Panc1 (cell line): ENCODE measurements at regions not wholly inside any gene's neighbourhood (a gene's known extent, or its start where the extent isn't known, plus 50 kb on each side); places are given as distances from the start of the nearest gene placed in this dataset.

Source experiments
- ATAC-seq: fragments of 200-7000 bp; cut with Tn5 transposase; 2 replicates; pipeline ENCODE4 v1.9.1; 2020; ENCODE audit warnings: mild to moderate bottlenecking, moderate library complexity
- BruUV-seq: library from RNA; stranded (reverse); fragments of 400-500 nt; replicated peaks from 2 replicates; lab custom pipeline; 2021; lab: Mats Ljungman, UMichigan
- CTCF ChIA-PET: fragments of 300-600 bp; sonication (Branson Sonifier 250); formaldehyde crosslinking; loops from one replicate; lab custom pipeline; 2022; ENCODE audit warnings: antibody characterized with exemption; lab: Charles Lee
- POLR2A ChIA-PET: fragments of 300-600 bp; sonication (Branson Sonifier 250); formaldehyde crosslinking; loops from one replicate; lab custom pipeline; 2022; ENCODE audit warnings: antibody characterized with exemption; lab: Charles Lee
- DNase-seq: peaks from one replicate; pipeline ENCODE4 v3.0.0-alpha.2; 2010; ENCODE audit warnings: low read depth, low spot score
- H3K27ac ChIP-seq: 2 replicates; pipeline ENCODE4 v1.5.1; 2011; ENCODE audit warnings: mild to moderate bottlenecking, low read length, inconsistent platforms
- H3K27me3 ChIP-seq: fragments of 200-500 bp; sonication (Bioruptor generic); 2 replicates; pipeline ENCODE4 v1.6.0; 2014; ENCODE audit warnings: low read length, inconsistent platforms; ENCODE audit not compliant: control insufficient read depth, insufficient read depth
- H3K36me3 ChIP-seq: fragments of 200-500 bp; sonication (Bioruptor generic); 2 replicates; pipeline ENCODE4 v1.5.1; 2014; ENCODE audit warnings: inconsistent platforms, mild to moderate bottlenecking, low read length, moderate library complexity; ENCODE audit not compliant: control insufficient read depth, insufficient read depth
- H3K4me1 ChIP-seq: 2 replicates; pipeline ENCODE4 v1.5.1; 2011; ENCODE audit warnings: inconsistent platforms, mild to moderate bottlenecking, low read length, moderate library complexity; ENCODE audit not compliant: control insufficient read depth, insufficient read depth
- H3K4me3 ChIP-seq, 2 experiments: 2 replicates each; pipeline ENCODE4 v1.5.1; 2011 to 2012; ENCODE audit warnings: low read depth in 2 of 2, low read length in 2 of 2, mild to moderate bottlenecking in 2 of 2, inconsistent platforms in 1 of 2, moderate library complexity in 1 of 2
- H3K9me3 ChIP-seq: fragments of 200-500 bp; sonication (Bioruptor generic); 2 replicates; pipeline ENCODE4 v1.5.1; 2014; ENCODE audit warnings: low read depth, mild to moderate bottlenecking, inconsistent platforms, low read length, moderate library complexity; ENCODE audit not compliant: control insufficient read depth, insufficient read depth
- POLR2AphosphoS5 ChIP-seq: IDR thresholded peaks from 2 replicates; pipeline ENCODE4 v1.6.1; 2012; ENCODE audit warnings: mild to moderate bottlenecking, low read depth, low read length, moderate library complexity
- SIN3A ChIP-seq: IDR thresholded peaks from 2 replicates; pipeline ENCODE4 v1.6.1; 2012; ENCODE audit warnings: low read depth, mild to moderate bottlenecking, low read length, moderate library complexity, borderline replicate concordance; ENCODE audit not compliant: insufficient read depth
- TCF7L2 ChIP-seq: IDR thresholded peaks from 2 replicates; pipeline ENCODE4 v1.6.1; 2011; ENCODE audit warnings: mild to moderate bottlenecking, low read depth, low read length, inconsistent platforms
- in situ Hi-C: cut with HindIII; loops from 2 replicates; pipeline ENCODE4 v1.10.0; 2016; ENCODE audit warnings: low sequenced_read_pairs, low pct_unique_long_range_greater_than_20kb
- intact Hi-C: fragments of 100-400 bp; cut with micrococcal nuclease; formaldehyde crosslinking; loops from one replicate; pipeline ENCODE4 v1.10.0; 2022; ENCODE audit not compliant: unreplicated experiment
- TF ChIP-seq, protein P1 (sequence below), 2 experiments: IDR thresholded peaks; 2 replicates each; pipeline ENCODE4 v1.6.1; 2011 to 2012; ENCODE audit warnings: low read depth in 2 of 2, control low read depth in 1 of 2, low read length in 1 of 2, mild to moderate bottlenecking in 1 of 2, moderate library complexity in 1 of 2; ENCODE audit not compliant: insufficient read depth in 1 of 2
- TF ChIP-seq, protein P2 (sequence below): fragments of 450-650 bp; IDR thresholded peaks from 2 replicates; pipeline ENCODE4 v1.5.1; 2017; ENCODE audit warnings: mild to moderate bottlenecking

DNA sequence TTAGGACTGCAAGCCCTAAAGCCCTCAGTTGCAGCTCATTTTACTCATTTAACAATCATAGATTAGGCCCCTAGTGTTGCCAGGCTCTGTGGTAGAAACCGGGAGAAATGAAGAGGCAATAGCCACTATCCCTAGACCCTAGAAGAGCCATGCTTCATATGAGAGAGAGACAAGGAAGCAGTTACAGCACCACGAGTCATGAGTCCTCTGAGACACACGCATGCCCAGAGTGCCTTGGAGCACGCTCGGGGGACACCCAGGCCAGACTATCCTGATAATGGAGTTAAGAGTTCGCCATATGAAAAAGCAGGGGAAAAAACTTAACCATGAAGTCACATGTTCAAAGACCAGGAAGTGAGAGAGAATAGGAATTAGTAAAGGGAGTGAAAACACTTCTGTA lies 321.5 kb upstream of the PKDCC start:
- TF ChIP-seq, protein P1, sequence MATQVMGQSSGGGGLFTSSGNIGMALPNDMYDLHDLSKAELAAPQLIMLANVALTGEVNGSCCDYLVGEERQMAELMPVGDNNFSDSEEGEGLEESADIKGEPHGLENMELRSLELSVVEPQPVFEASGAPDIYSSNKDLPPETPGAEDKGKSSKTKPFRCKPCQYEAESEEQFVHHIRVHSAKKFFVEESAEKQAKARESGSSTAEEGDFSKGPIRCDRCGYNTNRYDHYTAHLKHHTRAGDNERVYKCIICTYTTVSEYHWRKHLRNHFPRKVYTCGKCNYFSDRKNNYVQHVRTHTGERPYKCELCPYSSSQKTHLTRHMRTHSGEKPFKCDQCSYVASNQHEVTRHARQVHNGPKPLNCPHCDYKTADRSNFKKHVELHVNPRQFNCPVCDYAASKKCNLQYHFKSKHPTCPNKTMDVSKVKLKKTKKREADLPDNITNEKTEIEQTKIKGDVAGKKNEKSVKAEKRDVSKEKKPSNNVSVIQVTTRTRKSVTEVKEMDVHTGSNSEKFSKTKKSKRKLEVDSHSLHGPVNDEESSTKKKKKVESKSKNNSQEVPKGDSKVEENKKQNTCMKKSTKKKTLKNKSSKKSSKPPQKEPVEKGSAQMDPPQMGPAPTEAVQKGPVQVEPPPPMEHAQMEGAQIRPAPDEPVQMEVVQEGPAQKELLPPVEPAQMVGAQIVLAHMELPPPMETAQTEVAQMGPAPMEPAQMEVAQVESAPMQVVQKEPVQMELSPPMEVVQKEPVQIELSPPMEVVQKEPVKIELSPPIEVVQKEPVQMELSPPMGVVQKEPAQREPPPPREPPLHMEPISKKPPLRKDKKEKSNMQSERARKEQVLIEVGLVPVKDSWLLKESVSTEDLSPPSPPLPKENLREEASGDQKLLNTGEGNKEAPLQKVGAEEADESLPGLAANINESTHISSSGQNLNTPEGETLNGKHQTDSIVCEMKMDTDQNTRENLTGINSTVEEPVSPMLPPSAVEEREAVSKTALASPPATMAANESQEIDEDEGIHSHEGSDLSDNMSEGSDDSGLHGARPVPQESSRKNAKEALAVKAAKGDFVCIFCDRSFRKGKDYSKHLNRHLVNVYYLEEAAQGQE (IDR thresholded peaks at IDR 0.05; ENCODE audit: insufficient read depth in 1 of 2, low read depth in 2 of 2, low read length in 1 of 2) = no peak
- Histone ChIP-seq H3K36me3 (no peaks in the 10 kb centered on the region), H3K27me3 (no peaks in the 10 kb centered on the region), H3K4me3 (no peak overlapping the region), H3K9me3 (no peaks in the 10 kb centered on the region), H3K4me1 (no peaks in the 10 kb centered on the region), H3K27ac (no peak overlapping the region)
- ATAC-seq (no peak), DNase-seq (no peak)
- CTCF ChIA-PET = no interaction called here
- POLR2A ChIA-PET = no interaction called here
- intact Hi-C loops (no loop called here), in situ Hi-C loops (no loop called here)
- no TSS peak for BruUV-seq

DNA sequence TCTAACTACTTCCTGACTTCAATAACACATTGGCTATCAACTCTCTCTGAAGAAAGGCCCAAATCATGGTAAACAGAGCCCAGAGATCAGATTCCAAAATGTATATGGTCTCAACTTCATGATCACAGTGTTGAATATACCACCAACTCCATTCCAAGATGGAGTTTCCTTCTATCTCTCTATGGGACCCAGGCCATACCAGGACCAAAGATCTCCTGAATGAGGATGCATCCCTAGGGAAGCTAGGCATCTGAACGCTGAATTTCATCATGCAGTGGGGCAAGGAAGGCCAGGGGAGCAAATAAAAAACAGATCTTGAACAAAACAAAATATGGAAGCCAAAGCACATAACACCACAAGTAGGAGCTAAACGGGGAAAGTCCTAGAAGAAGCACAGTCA lies 320.7 kb upstream of the PKDCC start:
- Histone ChIP-seq H3K27me3 (no peaks in the 10 kb centered on the region), H3K27ac (no peak overlapping the region), H3K36me3 (no peaks in the 10 kb centered on the region), H3K4me1 (no peaks in the 10 kb centered on the region), H3K9me3 (no peaks in the 10 kb centered on the region), H3K4me3 (no peak overlapping the region)
- no TSS peak for BruUV-seq
- TF ChIP-seq SIN3A (no peak), POLR2AphosphoS5 (no peak)
- DNase-seq (no peak), ATAC-seq (no peak)
- in situ Hi-C loops (no loop called here), intact Hi-C loops (no loop called here)
- ChIA-PET CTCF (no interaction called here), POLR2A (no interaction called here)

DNA sequence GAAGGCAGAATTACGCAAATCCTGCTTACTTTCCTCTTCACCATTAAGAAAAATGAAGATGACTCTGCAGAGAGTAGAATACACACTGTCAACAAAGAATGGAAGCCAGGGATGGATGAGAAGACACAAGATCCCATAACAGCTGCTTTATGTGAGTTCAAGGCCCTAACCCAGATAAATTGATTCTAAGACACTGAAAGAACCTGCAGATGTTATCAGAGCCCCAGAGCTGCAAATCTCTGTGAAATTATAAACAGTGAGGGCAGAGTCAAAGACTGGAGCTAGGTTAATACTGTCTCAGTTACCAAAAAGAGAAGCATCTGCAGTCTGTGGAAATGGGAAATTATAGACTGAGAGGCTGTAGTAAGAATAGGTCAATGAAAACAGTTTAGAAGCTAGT lies 320.1 kb upstream of the PKDCC start:
- TF ChIP-seq SIN3A (no peak), POLR2AphosphoS5 (no peak), TCF7L2 (no peak)
- TF ChIP-seq, protein P1 (IDR thresholded peaks at IDR 0.05; ENCODE audit: insufficient read depth in 1 of 2, low read depth in 2 of 2, low read length in 1 of 2) = no peak
- TF ChIP-seq, protein P2, sequence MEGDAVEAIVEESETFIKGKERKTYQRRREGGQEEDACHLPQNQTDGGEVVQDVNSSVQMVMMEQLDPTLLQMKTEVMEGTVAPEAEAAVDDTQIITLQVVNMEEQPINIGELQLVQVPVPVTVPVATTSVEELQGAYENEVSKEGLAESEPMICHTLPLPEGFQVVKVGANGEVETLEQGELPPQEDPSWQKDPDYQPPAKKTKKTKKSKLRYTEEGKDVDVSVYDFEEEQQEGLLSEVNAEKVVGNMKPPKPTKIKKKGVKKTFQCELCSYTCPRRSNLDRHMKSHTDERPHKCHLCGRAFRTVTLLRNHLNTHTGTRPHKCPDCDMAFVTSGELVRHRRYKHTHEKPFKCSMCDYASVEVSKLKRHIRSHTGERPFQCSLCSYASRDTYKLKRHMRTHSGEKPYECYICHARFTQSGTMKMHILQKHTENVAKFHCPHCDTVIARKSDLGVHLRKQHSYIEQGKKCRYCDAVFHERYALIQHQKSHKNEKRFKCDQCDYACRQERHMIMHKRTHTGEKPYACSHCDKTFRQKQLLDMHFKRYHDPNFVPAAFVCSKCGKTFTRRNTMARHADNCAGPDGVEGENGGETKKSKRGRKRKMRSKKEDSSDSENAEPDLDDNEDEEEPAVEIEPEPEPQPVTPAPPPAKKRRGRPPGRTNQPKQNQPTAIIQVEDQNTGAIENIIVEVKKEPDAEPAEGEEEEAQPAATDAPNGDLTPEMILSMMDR = no peak
- intact Hi-C loops (no loop called here), in situ Hi-C loops (no loop called here)
- DNase-seq (no peak), ATAC-seq (no peak)
- CTCF ChIA-PET = no interaction called here
- POLR2A ChIA-PET = no interaction called here
- no peaks in the 10 kb centered on the region for H3K36me3 ChIP-seq
- H3K9me3 ChIP-seq = no peaks in the 10 kb centered on the region
- no TSS peak for BruUV-seq
- peaks cover 4% of the 10 kb centered on the region; the same call in 1 of the 2 replicates for H3K27me3 ChIP-seq
- no peak overlapping the region for H3K27ac ChIP-seq
- H3K4me1 ChIP-seq = no peaks in the 10 kb centered on the region
- H3K4me3 ChIP-seq = no peak overlapping the region
